Activated T-helper 9 cell treated with anti-CD3 and anti-CD28 coated beads, Interleukin-2, amount 50 U/mL, for 16 hours (primary cell): ENCODE measurements at regions not wholly inside any gene's neighbourhood (a gene's known extent, or its start where the extent isn't known, plus 50 kb on each side); places are given as distances from the start of the nearest gene placed in this dataset.
A peak's percentile ranks its signal among the peaks of the same experiment; 100 is the strongest.

Experiments
- DNase-seq: peaks from one replicate; pipeline ENCODE4 v3.0.0-alpha.2; 2020; ENCODE audit warnings: low read depth

GRCh38 chr4:149928507-149928906 lies 112.9 kb upstream of the IQCM start:
- DNase-seq, result no peak

DNA sequence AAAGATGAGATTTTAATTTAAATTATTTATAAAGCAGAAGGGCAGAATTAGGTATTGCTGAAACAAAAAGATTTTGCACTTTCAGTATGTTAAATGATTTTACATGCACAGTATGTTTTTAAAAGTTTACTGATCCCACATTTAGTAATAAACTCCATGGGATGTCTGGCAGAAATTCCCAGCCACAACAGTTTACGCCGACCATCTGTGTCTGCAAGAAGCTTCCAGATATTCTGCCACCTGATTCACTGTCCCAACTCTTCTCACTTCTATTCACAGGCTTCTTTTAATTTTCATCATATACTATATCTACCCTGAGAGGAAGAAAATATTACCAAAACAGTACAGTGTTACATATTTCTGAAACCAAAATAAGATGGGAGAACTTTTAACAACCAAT lies 115.8 kb upstream of the IQCM start:
- no peak for DNase-seq

DNA sequence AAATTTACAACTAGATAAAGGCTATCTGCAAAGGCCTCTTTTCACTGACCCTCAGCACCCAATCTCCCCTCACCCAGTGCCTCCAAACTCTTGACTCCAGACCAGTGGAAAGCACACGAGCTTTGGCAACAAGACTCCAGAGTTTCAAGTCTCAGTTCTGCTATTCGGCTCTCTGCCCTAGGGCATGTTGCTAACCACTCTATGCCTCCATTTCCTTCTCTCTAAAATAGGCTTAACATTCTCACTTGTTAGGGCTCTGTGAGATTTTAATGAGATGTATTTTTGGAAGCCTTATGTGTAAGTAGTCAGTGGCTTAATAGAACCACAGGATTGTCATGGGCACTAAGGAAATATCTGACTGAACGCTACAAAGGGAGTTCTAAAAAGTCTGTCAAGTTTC lies 116.5 kb upstream of the IQCM start:
- no peak for DNase-seq

- no peak for DNase-seq
Observed at GRCh38 chr4:149933120-149933519, 117.5 kb upstream of the IQCM start.

DNA sequence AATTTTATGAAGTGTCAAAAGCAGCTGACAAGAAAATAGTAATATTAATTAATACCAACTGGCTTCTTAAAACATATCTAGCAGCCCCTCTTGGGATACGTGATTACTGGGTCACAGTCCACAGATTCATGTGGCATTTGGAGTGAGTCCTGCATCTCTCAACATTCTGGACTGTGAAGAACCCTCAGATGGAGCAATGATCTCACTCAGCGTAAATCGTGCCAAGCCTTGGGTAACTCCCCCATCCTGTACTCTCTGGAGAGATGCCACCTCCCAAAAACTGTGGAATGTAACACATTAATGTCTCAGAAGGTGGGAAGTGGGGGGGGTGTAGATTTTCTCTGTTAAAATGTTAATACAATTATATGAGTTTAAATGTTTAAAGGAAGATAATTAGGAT lies 118.2 kb upstream of the IQCM start:
- no peak for DNase-seq

GRCh38 chr4:149949381-149949780 lies 128.9 kb upstream of the DCLK2 start:
- DNase-seq, result no peak

DNA sequence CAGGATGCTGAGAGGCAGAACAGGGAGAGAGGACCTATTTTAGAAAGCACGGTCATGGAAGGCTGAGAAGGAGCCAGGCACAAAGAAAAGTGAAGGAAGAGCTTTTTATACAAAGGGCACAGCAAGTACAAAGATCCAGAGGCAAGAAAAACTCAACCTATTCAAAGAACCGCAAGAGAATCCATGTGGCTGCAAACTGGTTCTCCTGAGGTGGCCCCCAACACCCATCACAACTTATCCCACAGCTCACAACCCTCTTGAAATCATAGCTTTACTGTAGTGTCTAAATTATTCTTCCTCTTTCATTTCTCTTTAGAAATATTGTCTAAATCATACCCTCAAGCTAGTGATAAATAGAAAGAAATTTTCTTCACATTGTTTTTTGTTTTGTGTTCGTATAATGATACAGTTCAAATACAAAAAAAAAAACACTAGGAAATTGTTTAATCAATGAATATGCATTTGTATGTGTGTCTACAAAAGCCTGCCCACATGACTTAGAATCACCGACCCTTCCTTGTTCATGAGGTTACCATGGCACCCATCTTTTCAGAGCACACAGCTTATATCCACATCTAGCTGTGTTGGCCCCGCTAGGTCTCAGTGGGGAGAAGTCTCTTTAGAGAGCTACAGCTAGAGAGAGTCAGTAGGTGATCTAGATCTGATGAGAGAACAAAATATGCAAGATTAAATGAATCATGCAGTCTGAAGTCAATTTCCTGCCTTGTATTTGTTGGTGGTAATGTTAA lies 126.9 kb upstream of the DCLK2 start:
- DNase-seq, result no peak

GRCh38 chr4:149952101-149952500 lies 126.1 kb upstream of the DCLK2 start:
- no peak for DNase-seq

DNA sequence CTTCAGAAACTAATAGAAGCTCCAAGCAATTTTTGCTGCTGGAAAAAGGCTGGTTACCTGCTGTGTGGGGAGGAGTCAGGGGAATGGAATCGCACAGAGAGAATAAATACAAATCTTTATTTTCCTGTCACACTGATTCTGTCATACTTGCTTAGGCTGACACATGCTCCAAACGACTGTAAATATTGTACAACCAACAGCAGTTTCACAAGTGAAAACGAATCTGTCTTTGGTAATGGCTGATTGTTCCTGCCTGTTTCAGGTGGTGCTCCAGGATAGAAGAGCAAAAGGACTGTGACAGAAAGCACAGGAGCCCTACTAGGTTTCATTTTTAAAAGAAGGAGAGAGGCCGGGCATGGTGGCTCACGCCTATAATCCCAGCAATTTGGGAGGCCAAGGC lies 125.5 kb upstream of the DCLK2 start:
- no peak for DNase-seq

DNA sequence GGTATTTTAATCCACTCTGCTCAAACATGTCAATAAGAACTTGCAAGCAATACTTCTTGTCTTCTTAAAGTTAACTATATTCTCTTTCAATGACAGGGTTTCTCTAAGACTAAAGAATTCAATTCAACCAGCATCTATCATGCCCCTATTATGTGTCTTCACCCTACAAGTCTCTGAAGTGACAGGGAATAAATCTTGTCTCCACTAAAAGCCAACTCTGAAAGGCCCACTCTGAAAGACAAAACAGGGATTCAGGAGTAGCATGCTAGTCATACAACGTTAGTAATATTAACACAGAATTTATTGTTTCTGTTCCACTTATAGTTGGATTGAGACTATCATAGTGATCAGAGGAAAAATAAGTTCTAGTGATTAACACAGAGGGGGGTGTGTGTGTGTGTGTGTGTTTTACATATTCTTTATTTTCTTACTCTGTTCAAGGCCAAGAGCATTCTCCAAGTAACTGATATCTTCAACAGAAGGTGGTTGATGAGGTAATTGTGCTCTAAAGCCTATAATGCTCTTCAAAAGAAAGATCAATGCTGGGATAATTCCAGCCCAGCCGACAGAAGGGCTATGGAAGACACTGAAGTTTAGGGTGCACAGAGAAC lies 122.4 kb upstream of the DCLK2 start:
- no peak for DNase-seq

- no peak for DNase-seq
Observed at GRCh38 chr4:149956678-149957077, 121.6 kb upstream of the DCLK2 start.

GRCh38 chr4:149961876-149962597 lies 116.2 kb upstream of the DCLK2 start:
- no peak for DNase-seq

DNA sequence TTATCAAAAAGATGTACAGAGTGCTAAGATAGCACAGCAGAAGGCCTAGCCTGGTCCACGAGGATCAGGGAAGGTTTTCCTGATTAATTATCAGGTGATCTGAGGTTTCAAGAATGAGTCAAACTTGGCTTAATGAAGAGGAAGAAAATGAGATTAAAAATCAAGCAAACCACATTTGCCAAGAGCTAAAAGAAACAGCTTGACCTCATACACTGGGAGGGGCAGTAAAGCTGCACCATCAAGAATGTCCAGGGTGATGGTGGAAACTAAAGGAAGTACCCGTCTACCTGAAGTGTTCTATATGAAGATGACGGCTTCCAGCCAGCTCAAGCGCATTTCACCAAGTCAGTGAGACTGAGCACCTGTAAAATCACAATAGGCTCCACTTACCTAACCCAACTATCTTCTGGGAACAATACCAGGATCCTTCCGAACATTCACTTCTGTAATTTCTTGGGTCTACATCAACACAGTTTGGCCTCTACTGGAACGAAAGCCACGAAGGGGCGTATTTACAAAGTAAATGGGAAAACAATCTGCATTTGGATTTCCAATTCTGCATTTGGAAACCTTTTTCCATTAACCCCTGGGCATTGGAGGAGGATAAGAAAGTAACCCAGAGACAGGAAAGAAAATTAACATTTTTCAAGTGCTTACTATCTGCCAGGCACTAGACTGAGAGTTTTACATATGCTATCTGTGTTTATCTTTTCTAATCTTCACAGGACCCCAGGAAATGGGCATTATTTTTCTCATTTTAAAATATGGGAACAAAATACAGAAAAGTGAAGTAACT lies 114.0 kb upstream of the DCLK2 start:
- no peak for DNase-seq

- DNase-seq, result no peak
Observed at GRCh38 chr4:149965206-149965605, 113.0 kb upstream of the DCLK2 start.

GRCh38 chr4:149972407-149972806 lies 105.8 kb upstream of the DCLK2 start:
- no peak for DNase-seq

DNA sequence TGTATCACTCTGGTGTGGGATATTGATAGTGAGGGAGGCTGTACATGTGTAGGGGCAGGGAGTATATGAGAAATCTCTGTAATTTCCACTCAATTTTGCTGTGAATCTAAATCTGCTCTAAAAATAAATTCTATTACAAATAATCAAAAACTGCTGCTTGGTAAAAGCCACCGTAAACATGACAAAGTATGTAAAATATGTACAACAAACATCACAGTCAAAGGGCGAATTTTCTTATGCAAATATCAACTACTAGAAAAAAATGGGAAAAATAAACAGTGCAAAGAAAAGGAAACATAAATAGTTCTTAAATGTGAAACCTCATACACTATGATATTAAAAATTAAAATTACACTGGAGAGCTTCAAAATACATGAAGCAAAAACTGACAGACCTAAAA lies 105.1 kb upstream of the DCLK2 start:
- DNase-seq, result no peak

- no peak for DNase-seq
Observed at GRCh38 chr4:149975172-149975571, 103.1 kb upstream of the DCLK2 start.

- DNase-seq, result no peak
Observed at GRCh38 chr4:149980121-149980682, 98.0 kb upstream of the DCLK2 start.

- peak; percentile 17 for DNase-seq
Observed at GRCh38 chr4:149980941-149981340, 97.3 kb upstream of the DCLK2 start.

DNA sequence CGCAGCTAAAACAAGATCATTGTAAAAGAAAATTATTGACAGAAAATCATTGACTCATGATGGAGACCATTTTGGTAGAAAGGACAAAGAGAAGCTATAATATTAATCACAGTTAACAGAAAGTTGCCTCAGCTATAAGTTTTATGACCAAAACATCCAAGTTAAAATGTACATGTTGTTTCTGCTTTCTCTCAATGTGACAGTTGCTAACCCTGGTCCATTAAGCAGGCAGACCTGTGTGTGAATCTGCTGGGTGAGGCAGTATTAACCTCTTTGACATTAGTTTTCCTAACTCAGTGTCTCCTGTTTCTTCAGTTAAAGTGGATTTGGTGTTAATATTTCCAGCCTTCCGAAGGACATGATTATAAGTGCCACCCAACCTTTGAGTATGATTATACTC lies 94.8 kb upstream of the DCLK2 start:
- no peak for DNase-seq

DNA sequence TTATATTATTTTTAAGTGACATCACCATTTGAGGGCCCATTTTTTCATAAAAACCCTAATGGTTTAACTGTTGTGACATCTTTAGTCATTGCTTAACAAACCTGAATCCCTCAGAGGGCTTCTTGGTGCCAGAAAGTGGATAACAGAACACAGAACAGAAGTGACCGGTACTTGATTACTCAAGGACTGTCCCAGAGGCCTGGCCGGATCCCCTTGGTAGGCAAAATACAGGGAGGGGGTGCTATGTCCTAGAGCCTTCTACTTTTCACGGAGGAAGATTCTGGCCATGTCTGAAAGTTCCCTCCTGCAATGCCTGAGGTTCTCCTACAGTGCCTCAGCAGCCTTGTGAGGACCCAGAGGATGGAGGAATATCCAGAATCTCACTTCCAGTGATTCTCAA lies 94.3 kb upstream of the DCLK2 start:
- DNase-seq, result no peak

GRCh38 chr4:149985981-149986380 lies 92.3 kb upstream of the DCLK2 start:
- no peak for DNase-seq
